HUES64 (cell line): ENCODE measurements at regions not wholly inside any gene's neighbourhood (a gene's known extent, or its start where the extent isn't known, plus 50 kb on each side); places are given as distances from the start of the nearest gene placed in this dataset.

Source experiments
- H3K27ac ChIP-seq: 2 replicates; pipeline ENCODE4 v1.7.0; 2013; ENCODE audit warnings: low read depth, low read length, inconsistent platforms
- H3K27me3 ChIP-seq: 2 replicates; pipeline ENCODE4 v1.6.1; 2013; ENCODE audit warnings: mild to moderate bottlenecking, low read length; ENCODE audit not compliant: insufficient read depth
- H3K36me3 ChIP-seq: 2 replicates; pipeline ENCODE4 v1.6.1; 2013; ENCODE audit warnings: mild to moderate bottlenecking, low read length; ENCODE audit not compliant: insufficient read depth
- H3K4me1 ChIP-seq: 2 replicates; pipeline ENCODE4 v1.6.1; 2013; ENCODE audit warnings: mild to moderate bottlenecking, low read length, moderate library complexity; ENCODE audit not compliant: insufficient read depth
- H3K4me3 ChIP-seq: 2 replicates; pipeline ENCODE4 v1.5.1; 2013; ENCODE audit warnings: mild to moderate bottlenecking, low read length, moderate library complexity
- H3K9ac ChIP-seq: 2 replicates; pipeline ENCODE4 v1.6.1; 2013; ENCODE audit warnings: mild to moderate bottlenecking, low read depth, low read length
- H3K9me3 ChIP-seq: 2 replicates; pipeline ENCODE4 v1.6.1; 2013; ENCODE audit warnings: low read depth, low read length; ENCODE audit not compliant: insufficient read depth
- WGBS: fragments of 150-250, 120-280 bp; methylation state at CpG from one replicate; pipeline ENCODE4 v1.1.7; 2013; ENCODE audit warnings: missing lambda C conversion rate; 5-methylcytosine and 5-hydroxymethylcytosine counted together

DNA sequence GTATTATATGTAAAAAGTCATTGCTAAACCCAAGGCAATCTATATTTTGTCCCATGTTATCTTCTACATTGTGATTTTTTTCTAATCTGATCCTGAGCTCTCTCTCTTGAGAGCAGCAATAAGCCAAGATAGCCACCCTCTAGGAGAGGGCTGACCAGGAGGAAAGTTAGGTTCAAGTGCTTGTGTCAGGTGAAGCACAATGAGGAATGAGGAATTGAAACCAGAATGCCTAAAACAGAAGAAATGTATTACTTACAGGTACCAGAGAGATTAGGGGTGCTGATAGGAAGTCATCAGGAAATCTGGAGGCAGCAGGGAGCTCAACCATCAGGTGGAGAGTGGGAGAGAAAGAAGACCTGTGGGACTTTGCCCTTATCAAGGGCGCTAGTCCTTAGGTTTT is 85.5 kb upstream of the BARHL2 start:
- WGBS: 79% methylated on average over 1 of the region's 1 CpG
- no peaks in the 10 kb centered on the region for H3K36me3 ChIP-seq
- no peak overlapping the region for H3K9ac ChIP-seq

DNA sequence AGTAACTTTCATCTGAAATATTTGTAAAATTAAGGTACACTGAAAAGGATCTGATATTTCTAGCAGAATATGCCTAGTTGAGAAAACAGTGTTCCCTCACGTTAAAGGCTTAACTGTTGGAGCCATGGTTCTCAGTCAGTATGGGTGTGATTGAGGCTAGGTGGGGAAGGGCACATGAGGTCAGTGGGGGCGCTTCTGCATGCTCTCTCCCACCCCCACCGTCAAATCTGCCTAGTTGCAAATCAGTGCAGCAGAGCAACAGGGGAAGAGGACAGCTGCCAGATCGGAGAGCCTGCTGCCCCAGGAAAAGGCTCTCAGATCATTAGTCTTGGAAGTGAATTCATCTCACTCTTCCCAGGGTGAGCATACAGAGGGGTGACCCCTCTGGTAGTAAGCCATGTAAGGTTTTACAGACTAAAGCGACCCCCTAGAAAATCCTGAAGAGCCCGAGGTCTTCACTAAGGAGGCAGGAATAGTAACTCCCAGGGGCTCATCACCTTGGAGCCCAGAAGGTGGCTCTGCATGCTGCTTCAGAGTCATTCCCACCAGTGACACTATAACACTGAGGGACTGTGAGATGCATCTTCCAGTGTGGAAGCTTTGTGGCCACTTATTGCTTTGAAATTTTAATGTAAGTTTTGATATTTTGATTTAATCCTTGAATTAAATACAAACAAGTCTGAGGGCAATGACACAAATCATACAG is 83.1 kb upstream of the BARHL2 start:
- WGBS: 37% methylated on average over 6 of the region's 6 CpGs

More for the DNA sequence above, 85.5 kb upstream of the BARHL2 start:
- peaks cover 4% of the 10 kb centered on the region; the same call in 1 of the 2 replicates for H3K4me1 ChIP-seq
- peaks cover 8% of the 10 kb centered on the region for H3K27me3 ChIP-seq
- peaks cover 3% of the 10 kb centered on the region; the same call in 1 of the 2 replicates for H3K9me3 ChIP-seq
- H3K4me3 ChIP-seq: no peak overlapping the region
- H3K27ac ChIP-seq: no peak overlapping the region

DNA sequence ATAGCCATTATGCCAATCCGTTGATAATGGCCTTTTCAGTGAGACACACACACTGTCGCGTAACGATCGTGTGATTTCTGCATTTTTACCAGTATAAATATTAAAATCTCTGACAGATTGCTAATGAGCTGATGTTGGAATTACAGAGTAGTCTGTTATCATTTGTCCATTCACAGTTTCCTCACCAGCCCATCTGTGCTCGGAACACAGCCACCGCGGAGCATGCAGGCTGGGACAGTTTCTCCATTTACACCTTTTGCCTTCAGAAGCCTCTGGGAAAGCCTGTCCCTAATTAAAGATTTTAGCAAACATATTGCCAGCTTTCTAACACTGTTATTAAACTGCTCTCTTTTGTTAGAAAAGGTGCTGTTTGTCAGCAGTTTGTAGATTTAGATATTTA is 82.2 kb upstream of the BARHL2 start:
- 94% methylated on average over 8 of the region's 8 CpGs for WGBS
- no peak overlapping the region for H3K27ac ChIP-seq
- no peak overlapping the region for H3K4me3 ChIP-seq
- no peak overlapping the region for H3K9ac ChIP-seq
- H3K4me1 ChIP-seq: peaks cover 3% of the 10 kb centered on the region; the same call in 1 of the 2 replicates
- H3K9me3 ChIP-seq: no peaks in the 10 kb centered on the region
- no peaks in the 10 kb centered on the region for H3K27me3 ChIP-seq
- H3K36me3 ChIP-seq: no peaks in the 10 kb centered on the region

More for the DNA sequence above, 83.1 kb upstream of the BARHL2 start:
- H3K4me3 ChIP-seq: no peak overlapping the region
- H3K9ac ChIP-seq: no peak overlapping the region
- H3K36me3 ChIP-seq: no peaks in the 10 kb centered on the region
- H3K4me1 ChIP-seq: peaks cover 3% of the 10 kb centered on the region; the same call in 1 of the 2 replicates
- H3K27ac ChIP-seq: no peak overlapping the region
- no peaks in the 10 kb centered on the region for H3K27me3 ChIP-seq
- H3K9me3 ChIP-seq: peaks cover 3% of the 10 kb centered on the region; the same call in 1 of the 2 replicates

DNA sequence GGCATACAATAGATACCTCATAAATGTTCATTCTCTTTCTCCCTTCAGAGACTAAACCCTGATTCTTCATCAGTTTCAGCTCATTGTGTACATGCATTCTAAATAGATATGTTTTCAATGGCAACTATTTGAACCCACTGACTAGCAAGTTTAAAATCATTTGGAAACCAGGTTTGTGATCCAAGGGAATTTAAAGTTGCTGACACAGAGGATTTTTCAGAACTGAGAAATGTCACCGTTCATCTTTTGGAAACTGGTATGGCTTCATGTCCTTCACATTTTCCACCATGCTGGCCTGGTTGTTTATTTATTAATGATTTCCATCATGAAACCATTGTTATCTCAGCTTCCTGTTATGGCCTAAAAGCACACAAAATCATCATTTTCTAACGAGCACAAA is 81.8 kb upstream of the BARHL2 start:
- Histone ChIP-seq H3K4me3 (no peak overlapping the region), H3K27ac (no peak overlapping the region), H3K9ac (no peak overlapping the region), H3K27me3 (no peaks in the 10 kb centered on the region), H3K9me3 (no peaks in the 10 kb centered on the region), H3K36me3 (no peaks in the 10 kb centered on the region), H3K4me1 (peaks cover 3% of the 10 kb centered on the region; the same call in 1 of the 2 replicates)
- WGBS: 88% methylated on average over 2 of the region's 2 CpGs

DNA sequence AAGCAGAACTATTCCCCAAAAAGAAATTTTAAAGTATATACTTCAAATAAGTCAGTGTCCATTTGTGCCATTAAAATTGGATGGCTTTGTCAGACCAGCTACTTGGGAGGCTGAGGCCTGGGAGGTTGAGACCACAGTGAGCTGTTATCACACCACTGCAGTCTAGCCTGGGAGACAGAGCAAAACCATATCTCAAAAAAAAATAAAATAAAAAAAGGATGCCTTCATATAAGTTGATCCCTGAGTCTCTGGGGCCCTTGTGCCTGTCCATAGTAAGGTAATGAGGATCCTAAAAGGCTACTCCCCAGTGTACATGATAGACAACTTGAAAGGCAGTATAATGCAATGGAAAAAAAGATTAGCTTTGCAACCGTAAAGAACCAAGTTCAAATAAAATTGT is 81.2 kb upstream of the BARHL2 start:
- no peak overlapping the region for H3K9ac ChIP-seq
- H3K9me3 ChIP-seq: no peaks in the 10 kb centered on the region
- no peak overlapping the region for H3K27ac ChIP-seq
- peaks cover 3% of the 10 kb centered on the region; the same call in 1 of the 2 replicates for H3K4me1 ChIP-seq
- no peak overlapping the region for H3K4me3 ChIP-seq
- no peaks in the 10 kb centered on the region for H3K36me3 ChIP-seq
- H3K27me3 ChIP-seq: no peaks in the 10 kb centered on the region
- WGBS: 95% methylated on average over 1 of the region's 1 CpG

DNA sequence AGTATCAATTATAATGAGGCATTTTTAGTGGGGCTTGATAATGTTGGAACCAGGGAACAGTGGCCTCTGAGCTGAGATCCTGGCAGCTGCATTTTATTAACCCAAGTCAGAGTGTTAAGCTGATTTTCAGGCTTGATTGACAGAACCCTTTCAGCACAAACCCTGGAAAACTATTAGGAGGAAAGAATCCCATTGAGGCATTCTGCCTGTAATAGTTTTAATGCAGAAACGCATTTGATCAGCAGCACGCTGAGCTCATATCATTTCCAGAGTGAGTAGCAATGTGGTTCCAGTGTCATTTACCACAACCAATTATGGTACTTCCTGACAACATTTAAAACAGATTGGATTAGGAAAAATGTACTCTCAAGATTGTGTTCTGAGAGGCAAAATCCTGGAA is 78.3 kb upstream of the BARHL2 start:
- no peaks in the 10 kb centered on the region for H3K36me3 ChIP-seq
- peaks cover 3% of the 10 kb centered on the region; the same call in 1 of the 2 replicates for H3K4me1 ChIP-seq
- H3K9ac ChIP-seq: no peak overlapping the region
- H3K4me3 ChIP-seq: no peak overlapping the region
- no peaks in the 10 kb centered on the region for H3K27me3 ChIP-seq
- H3K27ac ChIP-seq: no peak overlapping the region
- H3K9me3 ChIP-seq: no peaks in the 10 kb centered on the region
- WGBS: 89% methylated on average over 2 of the region's 2 CpGs

DNA sequence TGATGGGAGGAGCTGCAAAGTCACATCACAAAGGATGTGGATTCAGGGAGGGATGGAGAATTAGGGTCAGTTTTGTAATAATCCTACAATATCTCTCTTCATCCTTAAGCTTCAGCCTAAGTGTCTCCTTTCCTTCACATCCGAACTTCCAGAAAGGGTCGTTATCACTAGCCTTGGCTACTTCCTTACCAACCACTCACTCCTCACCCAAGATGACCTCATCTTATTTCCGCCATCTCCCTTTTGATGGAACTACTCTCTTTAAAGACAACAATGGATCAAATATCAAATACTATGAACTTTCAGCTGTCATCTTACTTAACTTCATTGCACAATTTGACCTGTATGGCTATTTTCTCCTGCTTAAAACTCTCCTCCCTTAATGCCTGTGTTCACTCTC is 69.6 kb upstream of the BARHL2 start:
- Histone ChIP-seq H3K27me3 (no peaks in the 10 kb centered on the region), H3K4me1 (peaks cover 11% of the 10 kb centered on the region), H3K9ac (no peak overlapping the region), H3K4me3 (no peak overlapping the region), H3K36me3 (no peaks in the 10 kb centered on the region), H3K9me3 (no peaks in the 10 kb centered on the region), H3K27ac (no peak overlapping the region)
- 88% methylated on average over 3 of the region's 3 CpGs for WGBS

DNA sequence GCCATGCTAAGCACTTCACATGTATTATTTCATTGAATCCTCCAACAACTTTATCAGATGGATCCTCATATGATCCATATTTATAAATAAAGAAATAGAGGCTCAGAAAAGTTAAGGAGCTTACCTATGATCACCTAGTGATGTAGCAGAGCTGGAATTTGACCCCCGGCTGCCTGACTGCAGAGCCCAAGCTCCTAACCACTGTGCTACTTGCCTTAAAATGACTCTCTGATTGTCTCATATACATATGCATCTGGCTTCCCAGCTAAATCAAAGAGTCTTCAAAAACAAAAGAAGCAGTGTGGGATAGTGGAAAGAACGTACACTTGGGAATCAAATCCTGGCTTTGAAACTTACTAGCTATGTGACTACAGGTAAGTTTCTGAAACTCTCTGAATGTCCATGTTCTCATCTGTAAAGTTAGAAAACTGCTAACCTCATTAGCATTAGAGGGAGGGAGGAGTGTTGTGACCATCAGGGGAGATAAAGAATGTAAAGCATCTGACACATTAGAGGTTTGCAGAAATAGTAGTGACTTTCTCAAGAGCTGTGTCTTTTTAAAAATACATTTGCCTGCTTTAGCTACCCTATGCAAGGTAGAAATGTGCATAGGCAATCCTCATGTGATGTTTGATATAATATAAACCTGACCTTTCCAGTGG is 67.2 kb upstream of the BARHL2 start:
- Histone ChIP-seq H3K9me3 (no peaks in the 10 kb centered on the region), H3K27ac (no peak overlapping the region), H3K27me3 (no peaks in the 10 kb centered on the region), H3K4me1 (peaks cover 11% of the 10 kb centered on the region), H3K36me3 (no peaks in the 10 kb centered on the region), H3K9ac (no peak overlapping the region), H3K4me3 (no peak overlapping the region)
- 16% methylated on average over 2 of the region's 2 CpGs for WGBS

DNA sequence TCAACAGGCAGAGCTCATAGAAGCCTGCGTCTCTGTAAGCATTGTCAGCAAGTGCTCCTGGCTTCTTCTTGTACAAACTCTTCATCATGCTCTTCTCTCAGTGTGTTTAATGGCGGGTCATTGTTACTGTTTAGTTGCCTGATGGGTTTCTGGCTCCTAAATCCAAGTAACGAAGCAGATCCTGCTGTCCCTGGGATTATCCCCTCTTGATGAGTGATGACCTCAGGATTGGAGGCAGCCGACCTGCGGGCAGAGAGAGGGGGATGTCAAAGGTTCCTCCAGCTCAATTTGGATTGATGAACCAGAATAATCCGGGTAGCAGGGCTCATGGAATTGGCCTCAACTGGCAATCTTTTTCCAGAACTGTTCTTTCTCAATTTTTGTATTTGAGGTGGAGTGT is 66.1 kb upstream of the BARHL2 start:
- H3K27ac ChIP-seq: no peak overlapping the region
- H3K9me3 ChIP-seq: no peaks in the 10 kb centered on the region
- H3K27me3 ChIP-seq: no peaks in the 10 kb centered on the region
- H3K9ac ChIP-seq: no peak overlapping the region
- H3K4me1 ChIP-seq: peaks cover 11% of the 10 kb centered on the region
- WGBS: 86% methylated on average over 6 of the region's 6 CpGs
- H3K4me3 ChIP-seq: no peak overlapping the region
- H3K36me3 ChIP-seq: no peaks in the 10 kb centered on the region

DNA sequence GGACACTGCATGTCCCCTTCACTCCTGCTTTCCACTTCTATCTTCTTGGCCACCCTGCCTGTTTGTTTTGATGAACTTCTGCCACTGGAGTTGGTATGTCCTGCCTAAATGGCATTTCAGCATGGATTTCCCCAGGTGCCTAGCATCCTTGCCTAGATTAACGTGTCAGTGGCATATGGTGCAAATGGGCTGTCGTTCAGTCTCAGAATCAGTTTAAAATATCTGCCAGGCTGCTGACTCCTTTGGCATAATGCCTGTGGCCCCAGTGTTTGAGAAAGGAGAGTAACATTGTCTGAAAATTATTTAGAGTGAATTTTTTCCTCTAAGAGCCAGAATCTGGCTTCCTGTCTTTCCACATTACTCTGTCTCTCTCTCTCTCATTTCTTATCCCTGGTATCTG is 64.9 kb upstream of the BARHL2 start:
- WGBS: 92% methylated on average over 2 of the region's 2 CpGs
- Histone ChIP-seq H3K27ac (no peak overlapping the region), H3K27me3 (no peaks in the 10 kb centered on the region), H3K4me3 (no peak overlapping the region), H3K36me3 (no peaks in the 10 kb centered on the region), H3K9me3 (no peaks in the 10 kb centered on the region), H3K9ac (no peak overlapping the region), H3K4me1 (peaks cover 11% of the 10 kb centered on the region)

DNA sequence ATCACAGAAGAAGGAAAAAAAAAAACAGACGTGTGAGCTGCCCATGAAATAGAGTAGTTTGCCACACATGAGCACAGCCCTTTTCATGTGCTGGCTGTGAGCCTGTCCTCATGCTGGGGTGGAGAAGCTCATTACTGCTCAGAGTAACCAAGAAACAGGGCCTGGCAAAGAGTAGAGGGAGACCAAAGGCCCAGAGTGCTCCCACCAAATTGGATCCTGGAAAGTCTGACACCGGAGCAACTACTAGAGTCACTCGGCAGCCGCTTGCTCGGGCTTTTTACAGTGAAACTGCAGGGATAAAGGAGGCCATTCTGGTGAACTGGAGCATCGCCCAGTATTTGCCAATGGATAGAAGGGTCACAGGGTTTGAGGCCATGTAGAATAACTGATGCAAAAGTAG is 64.4 kb upstream of the BARHL2 start:
- no peak overlapping the region for H3K4me3 ChIP-seq
- H3K9me3 ChIP-seq: no peaks in the 10 kb centered on the region
- no peaks in the 10 kb centered on the region for H3K27me3 ChIP-seq
- peaks cover 11% of the 10 kb centered on the region for H3K4me1 ChIP-seq
- no peaks in the 10 kb centered on the region for H3K36me3 ChIP-seq
- H3K27ac ChIP-seq: no peak overlapping the region
- H3K9ac ChIP-seq: no peak overlapping the region
- WGBS: 91% methylated on average over 6 of the region's 6 CpGs
